GM12873 (cell line): ENCODE measurements at regions not wholly inside any gene's neighbourhood (a gene's known extent, or its start where the extent isn't known, plus 50 kb on each side); places are given as distances from the start of the nearest gene placed in this dataset.

Source experiments
- CTCF ChIP-seq: IDR thresholded peaks from 2 replicates; pipeline ENCODE4 v1.5.1; 2012; ENCODE audit warnings: low read depth, mild to moderate bottlenecking, moderate library complexity, low read length, control low read depth; ENCODE audit not compliant: insufficient read depth; ENCODE audit errors: missing control alignments

GRCh38 chr6:131383421-131384411 is 189.3 kb upstream of the ARG1 start:
- TF ChIP-seq CTCF, result no peak

GRCh38 chr6:131387562-131388447 is 185.2 kb upstream of the ARG1 start:
- TF ChIP-seq CTCF, result no peak

- TF ChIP-seq CTCF, result no peak
Observed at GRCh38 chr6:131390322-131390721, 182.7 kb upstream of the ARG1 start.

- no peak for TF ChIP-seq CTCF
Observed at GRCh38 chr6:131391116-131391515, 181.9 kb upstream of the ARG1 start.

GRCh38 chr6:131393433-131393832 is 179.6 kb upstream of the ARG1 start:
- no peak for TF ChIP-seq CTCF

GRCh38 chr6:131394768-131395432 is 178.1 kb upstream of the ARG1 start:
- no peak for TF ChIP-seq CTCF
